ENCODE measurements at regions not wholly inside any gene's neighbourhood (a gene's known extent, or its start where the extent isn't known, plus 50 kb on each side); places are given as distances from the start of the nearest gene placed in this dataset.
"Not testable (repeated sequence)": the region's sequence is repeated elsewhere in the genome, so short reads cannot be mapped to it uniquely, and the experiment has no call there.

DNA sequence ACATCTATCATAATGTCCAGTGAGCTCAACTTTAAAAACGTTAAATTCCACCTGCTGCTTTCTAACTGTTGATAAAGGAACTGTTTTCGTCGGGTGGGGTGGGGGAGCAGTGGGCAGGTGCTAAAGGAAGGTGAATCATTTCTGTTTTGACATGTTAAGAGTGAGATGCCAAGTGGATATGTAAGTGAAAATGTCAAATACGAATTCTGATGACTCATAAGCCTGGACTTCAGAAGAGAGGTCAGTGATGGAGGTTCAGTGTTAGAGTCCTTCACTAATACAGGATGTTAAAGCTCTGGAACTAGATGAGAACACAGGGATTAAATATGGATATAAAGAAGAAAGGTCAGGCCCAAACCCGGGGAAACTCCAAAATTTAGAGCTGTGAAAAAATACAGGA, 617.9 kb upstream of the CTNND2 start:
- DNase-seq: no peak
- Histone ChIP-seq H3K4me3 (no peak overlapping the region), H3K4me1 (no peaks in the 10 kb centered on the region), H3K36me3 (no peaks in the 10 kb centered on the region), H3K9me3 (no peaks in the 10 kb centered on the region), H3K27me3 (no peaks in the 10 kb centered on the region), H3K9ac (ENCODE audit: low read depth in 2 of 2, low read length in 2 of 2) (no peak overlapping the region), H3K27ac (no peak overlapping the region)
- intact Hi-C loops (cut with DNase I): no loop called here
- TF ChIP-seq CTCF (IDR thresholded peaks at IDR 0.05): no peak

GRCh38 chr5:12504983-12505382, 600.7 kb upstream of the CTNND2 start:
- H3K4me1 ChIP-seq; H3K9me3 ChIP-seq; DNase-seq; H3K4me3 ChIP-seq; H3K27me3 ChIP-seq; intact Hi-C loops (cut with DNase I); H3K27ac ChIP-seq; H3K36me3 ChIP-seq; H3K9ac ChIP-seq (ENCODE audit: low read depth in 2 of 2, low read length in 2 of 2): not testable (repeated sequence)

GRCh38 chr5:12488161-12488560, 583.9 kb upstream of the CTNND2 start:
- Histone ChIP-seq H3K4me1 (no peaks in the 10 kb centered on the region), H3K9me3 (no peaks in the 10 kb centered on the region), H3K4me3 (no peak overlapping the region), H3K27ac (no peak overlapping the region), H3K9ac (ENCODE audit: low read depth in 2 of 2, low read length in 2 of 2) (no peak overlapping the region), H3K27me3 (no peaks in the 10 kb centered on the region), H3K36me3 (no peaks in the 10 kb centered on the region)
- no peak for DNase-seq
- intact Hi-C loops (cut with DNase I): no loop called here
- no peak for TF ChIP-seq CTCF (IDR thresholded peaks at IDR 0.05)

DNA sequence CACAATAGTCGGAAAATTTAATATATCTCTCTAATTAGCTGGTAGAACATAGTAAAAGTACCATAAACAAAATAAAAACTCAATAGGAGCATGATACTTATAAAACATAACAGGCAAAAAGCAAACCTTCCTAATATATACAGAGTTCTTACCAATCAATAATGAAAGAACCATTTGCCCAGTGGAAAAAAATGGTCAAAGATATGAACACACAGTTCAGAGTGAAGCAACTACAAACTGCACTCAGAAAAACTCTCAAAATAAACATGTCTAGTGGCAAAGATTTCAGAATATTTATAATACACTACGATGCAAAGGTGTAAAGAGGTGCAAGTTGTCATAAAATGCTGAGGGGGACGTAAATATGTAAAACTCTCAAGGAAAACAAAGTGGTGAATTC, 576.2 kb upstream of the CTNND2 start:
- Histone ChIP-seq H3K9me3 (no peaks in the 10 kb centered on the region), H3K27me3 (no peaks in the 10 kb centered on the region), H3K9ac (ENCODE audit: low read depth in 2 of 2, low read length in 2 of 2) (no peak overlapping the region), H3K36me3 (no peaks in the 10 kb centered on the region), H3K4me1 (no peaks in the 10 kb centered on the region), H3K4me3 (no peak overlapping the region), H3K27ac (no peak overlapping the region)
- intact Hi-C loops (cut with DNase I): no loop called here
- no peak for DNase-seq
- TF ChIP-seq CTCF (IDR thresholded peaks at IDR 0.05): no peak

- H3K36me3 ChIP-seq: no peaks in the 10 kb centered on the region
Measured at GRCh38 chr5:12477554-12477953, 573.3 kb upstream of the CTNND2 start.

GRCh38 chr5:12467799-12468198, 563.6 kb upstream of the CTNND2 start:
- intact Hi-C loops (cut with DNase I): no loop called here
- Histone ChIP-seq H3K9me3 (no peaks in the 10 kb centered on the region), H3K36me3 (no peaks in the 10 kb centered on the region), H3K27me3 (no peaks in the 10 kb centered on the region), H3K4me3 (no peak overlapping the region), H3K9ac (ENCODE audit: low read depth in 2 of 2, low read length in 2 of 2) (no peak overlapping the region), H3K4me1 (no peaks in the 10 kb centered on the region), H3K27ac (no peak overlapping the region)
- TF ChIP-seq CTCF (IDR thresholded peaks at IDR 0.05): no peak
- DNase-seq: no peak

More at GRCh38 chr5:12477554-12477953, 573.3 kb upstream of the CTNND2 start:
- no peaks in the 10 kb centered on the region for H3K27me3 ChIP-seq
- H3K27ac ChIP-seq: no peak overlapping the region
- no peaks in the 10 kb centered on the region for H3K4me1 ChIP-seq
- no peak for TF ChIP-seq CTCF (IDR thresholded peaks at IDR 0.05)
- no peak overlapping the region for H3K4me3 ChIP-seq
- no peaks in the 10 kb centered on the region for H3K9me3 ChIP-seq
- DNase-seq: no peak
- H3K9ac ChIP-seq (ENCODE audit: low read depth in 2 of 2, low read length in 2 of 2): no peak overlapping the region
- intact Hi-C loops (cut with DNase I): no loop called here

All from colonic mucosa (tissue), 4 donors.